ENCODE measurements at regions not wholly inside any gene's neighbourhood (a gene's known extent, or its start where the extent isn't known, plus 50 kb on each side); places are given as distances from the start of the nearest gene placed in this dataset.
A peak's percentile ranks its signal among the peaks of the same experiment; 100 is the strongest.

- H3K4me1 ChIP-seq, result peaks cover 57% of the 10 kb centered on the region
- H3K4me3 ChIP-seq, result no peak overlapping the region
- POLR2A ChIA-PET, result no interaction called here
- DNase-seq (ENCODE audit: low read depth in 1 of 2, low spot score in 1 of 2) (no peak), FAIRE-seq (no peak), ATAC-seq (no peak)
- H3K9me3 ChIP-seq, result no peaks in the 10 kb centered on the region
- CTCF ChIA-PET, result interaction anchor here (2.0 kb wide), 1 partner anchor 93 kb away, joined by 5 read pairs; no protein-coding TSS in a partner anchor
- 78% methylated on average over 5 of the region's 5 CpGs for WGBS (ENCODE audit: missing lambda C conversion rate)
- H3K27ac ChIP-seq, result peak overlapping the region; percentile 74 to 83
- no peak for TF ChIP-seq ZC3H11A (IDR thresholded peaks at IDR 0.05)
- H3K4me2 ChIP-seq, result peak overlapping the region; percentile 62
Observed at GRCh38 chr2:41962922-41963622, 84.7 kb upstream of the PKDCC start.

DNA sequence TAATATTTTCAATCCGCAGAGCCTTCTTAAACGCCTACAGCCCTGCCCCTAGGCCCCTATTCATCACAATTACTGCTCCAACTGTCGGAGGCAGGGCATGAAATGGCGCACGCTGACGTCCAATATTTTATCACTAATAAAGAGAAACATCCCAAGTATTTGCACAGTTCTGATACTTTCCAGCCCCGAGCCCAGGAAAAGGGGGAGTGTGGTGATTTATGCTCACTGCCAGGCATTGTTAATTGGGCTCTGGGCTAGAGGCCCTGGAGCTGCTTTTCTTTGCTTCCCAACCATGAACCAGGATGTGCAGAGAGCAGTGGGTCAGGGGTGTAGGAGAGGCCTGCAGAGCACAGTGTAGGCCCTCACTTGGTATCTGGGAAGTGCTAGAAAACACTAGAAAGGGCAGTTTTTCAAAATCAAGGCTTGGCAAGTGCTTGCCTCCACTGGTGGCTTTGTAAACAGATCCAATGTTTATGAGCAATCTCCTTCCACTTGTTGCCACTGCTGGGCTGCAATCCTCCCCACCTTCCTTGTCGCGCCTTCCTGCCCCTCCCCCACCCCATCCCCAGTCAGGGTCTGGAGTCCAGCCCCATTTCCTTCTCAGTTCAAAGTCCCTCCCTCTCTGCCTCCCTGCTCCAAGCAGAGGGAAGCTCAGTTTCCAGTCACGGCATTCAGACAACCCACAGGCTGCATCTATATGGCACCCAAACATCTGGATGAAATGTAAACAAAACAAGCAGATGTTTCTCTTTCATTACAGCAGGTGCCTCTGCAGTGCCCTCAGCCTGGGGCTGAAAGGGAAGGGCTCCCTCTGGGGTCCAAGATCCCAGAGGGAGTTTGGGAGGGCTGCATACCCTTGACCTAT, 83.9 kb upstream of the PKDCC start:
- no peak for FAIRE-seq
- peak overlapping the region; percentile 62 for H3K4me2 ChIP-seq
- no peaks in the 10 kb centered on the region for H3K9me3 ChIP-seq
- 47% methylated on average over 10 of the region's 10 CpGs for WGBS (ENCODE audit: missing lambda C conversion rate)
- no peak overlapping the region for H3K4me3 ChIP-seq
- ChIA-PET CTCF (interaction anchor here (2.0 kb wide), 1 partner anchor 94 kb away, joined by 5 read pairs; no protein-coding TSS in a partner anchor), POLR2A (interaction anchor here (0.5 kb wide), 1 partner anchor 848 kb away, joined by 3 read pairs; no protein-coding TSS in a partner anchor)
- H3K4me1 ChIP-seq, result peaks cover 61% of the 10 kb centered on the region
- peak in 1 of 2 experiments; percentile 58; a peak in 1 of 5 replicates for TF ChIP-seq EP300 (IDR thresholded peaks at IDR 0.05)
- no peak for TF ChIP-seq CBX8 (IDR thresholded peaks at IDR 0.05)
- 0 out of 3 replicates have a peak, but pooled peaks have one; percentile 42 for TF ChIP-seq BCL3 (IDR thresholded peaks at IDR 0.05)
- TF ChIP-seq RCOR1 (IDR thresholded peaks at IDR 0.05; ENCODE audit: low read depth, low read length), result no peak
- TF ChIP-seq JUNB (IDR thresholded peaks at IDR 0.05), result peak; percentile 24; the same call in 1 of the 2 replicates
- TF ChIP-seq JUN (IDR thresholded peaks at IDR 0.05), result peak; percentile 53 to 78; a peak in 2 of 5 replicates
- TF ChIP-seq NPAS2 (CRISPR knock-in tag; IDR thresholded peaks at IDR 0.05; ENCODE audit: borderline replicate concordance), result no peak
- TF ChIP-seq GATA3 (IDR thresholded peaks at IDR 0.05; ENCODE audit: borderline replicate concordance), result peak; percentile 52; the same call in 1 of the 2 replicates
- TF ChIP-seq EHF (CRISPR knock-in tag; IDR thresholded peaks at IDR 0.05), result no peak
- no peak for TF ChIP-seq E2F6 (IDR thresholded peaks at IDR 0.05; ENCODE audit: borderline replicate concordance, low read depth)
- TF ChIP-seq SMC3 (IDR thresholded peaks at IDR 0.05), result peak; percentile 38; the same call in 2 of the 3 replicates
- TF ChIP-seq, protein P1, sequence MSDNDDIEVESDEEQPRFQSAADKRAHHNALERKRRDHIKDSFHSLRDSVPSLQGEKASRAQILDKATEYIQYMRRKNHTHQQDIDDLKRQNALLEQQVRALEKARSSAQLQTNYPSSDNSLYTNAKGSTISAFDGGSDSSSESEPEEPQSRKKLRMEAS (IDR thresholded peaks at IDR 0.05), result peak; percentile 27; the same call in 1 of the 2 replicates
- 0 out of 4 replicates have a peak, but pooled peaks of 1 of the 2 experiments have one; percentile 36 for TF ChIP-seq CEBPB (IDR thresholded peaks at IDR 0.05)
- ATAC-seq, result peak in 1 of 2 experiments; percentile 4; a peak in 2 of 6 replicates
- H3K27ac ChIP-seq, result peak overlapping the region; percentile 74 to 83
- peak in 1 of 2 experiments; percentile 77 for DNase-seq (ENCODE audit: low read depth in 1 of 2, low spot score in 1 of 2)

DNA sequence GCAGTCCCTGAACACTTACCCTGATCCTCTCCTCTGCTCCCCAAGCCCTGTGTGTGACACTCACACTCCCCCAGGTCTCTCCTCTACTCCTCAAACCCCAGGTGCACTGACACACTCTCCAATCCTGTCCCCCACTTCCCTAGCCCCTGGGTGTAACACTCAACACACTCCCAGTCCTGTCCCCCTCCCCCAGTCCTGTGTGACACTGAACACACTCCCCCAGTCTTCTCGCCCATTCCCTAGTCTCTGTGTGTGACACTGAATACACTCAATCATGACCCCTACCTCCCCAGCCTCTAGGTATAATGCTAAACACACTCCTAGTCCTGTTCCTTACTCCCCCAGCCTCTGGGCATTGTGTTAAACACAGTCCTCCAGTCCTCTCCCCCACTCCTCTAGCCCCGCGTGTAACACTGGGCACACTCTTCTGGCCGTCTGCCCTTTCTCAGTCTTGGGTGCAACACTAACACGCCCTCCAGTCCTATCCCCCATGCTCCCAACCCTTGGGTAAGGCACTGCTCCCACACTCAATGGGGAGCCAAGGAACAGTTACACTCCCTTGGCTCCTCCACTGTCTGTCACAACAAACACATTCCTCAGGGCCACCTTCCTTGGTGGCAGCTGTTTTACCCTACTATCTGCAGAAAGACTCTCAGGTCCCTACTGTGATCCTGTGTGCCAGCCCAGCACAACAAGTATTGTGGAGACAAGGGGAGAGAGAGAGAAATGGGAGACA, 82.5 kb upstream of the PKDCC start:
- 95% methylated on average over 5 of the region's 5 CpGs for WGBS (ENCODE audit: missing lambda C conversion rate)

More for the DNA sequence above, 82.5 kb upstream of the PKDCC start:
- no peak overlapping the region for H3K4me3 ChIP-seq
- peak; percentile 1; a peak in 1 of 6 replicates for ATAC-seq
- POLR2A ChIA-PET, result interaction anchor here (1.5 to 2.1 kb wide), 2 partner anchors 35 to 83 kb away, joined by 8 to 18 read pairs; partner anchors contain the start of gene PKDCC
- DNase-seq (ENCODE audit: low read depth in 1 of 2, low spot score in 1 of 2), result no peak
- FAIRE-seq, result no peak
- peak overlapping the region; percentile 62 for H3K4me2 ChIP-seq
- H3K9me3 ChIP-seq, result no peaks in the 10 kb centered on the region
- TF ChIP-seq KDM1A (IDR thresholded peaks at IDR 0.05; ENCODE audit: low read depth) (no peak), ZNF302 (CRISPR knock-in tag; IDR thresholded peaks at IDR 0.05) (no peak), RFX5 (IDR thresholded peaks at IDR 0.05) (no peak), CBX2 (IDR thresholded peaks at IDR 0.05; ENCODE audit: borderline replicate concordance, low read depth) (no peak), BCL3 (IDR thresholded peaks at IDR 0.05) (no peak), ELK1 (IDR thresholded peaks at IDR 0.05; ENCODE audit: low read depth, low read length) (no peak)
- peaks cover 61% of the 10 kb centered on the region for H3K4me1 ChIP-seq
- CTCF ChIA-PET, result interaction anchor here (1.5 kb wide), 1 partner anchor 121 kb away, joined by 7 read pairs; no protein-coding TSS in a partner anchor
- H3K27ac ChIP-seq, result peak overlapping the region; percentile 74 to 83

Measured in A549 (cell line).